NCI-H146 (cell line): ENCODE measurements at regions not wholly inside any gene's neighbourhood (a gene's known extent, or its start where the extent isn't known, plus 50 kb on each side); places are given as distances from the start of the nearest gene placed in this dataset.

Experiments
- DNase-seq: peaks from one replicate; lab custom pipeline; 2025; lab: John Stamatoyannopoulos, UW

DNA sequence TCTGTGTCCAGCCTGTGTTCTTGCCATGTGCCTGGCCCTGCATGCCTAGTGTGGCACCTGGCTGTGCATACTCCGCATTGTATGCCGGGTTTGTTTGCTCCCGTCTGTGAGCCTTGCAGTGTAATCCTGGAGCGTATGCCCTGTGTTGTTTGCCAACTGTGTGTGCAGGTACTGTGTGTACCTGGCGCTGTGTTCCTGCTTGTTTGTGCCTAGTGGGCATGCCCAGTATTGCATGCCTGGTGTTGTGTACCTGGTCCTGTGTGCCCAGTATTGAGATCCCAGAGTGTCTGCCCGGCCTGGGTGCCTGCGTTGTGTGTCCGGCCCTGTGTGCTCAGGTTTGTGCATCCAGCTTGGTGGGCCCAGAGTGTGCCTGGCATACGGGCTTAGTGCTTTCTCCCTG, 54.5 kb upstream of the CHRNA7 start:
- no peak for DNase-seq

DNA sequence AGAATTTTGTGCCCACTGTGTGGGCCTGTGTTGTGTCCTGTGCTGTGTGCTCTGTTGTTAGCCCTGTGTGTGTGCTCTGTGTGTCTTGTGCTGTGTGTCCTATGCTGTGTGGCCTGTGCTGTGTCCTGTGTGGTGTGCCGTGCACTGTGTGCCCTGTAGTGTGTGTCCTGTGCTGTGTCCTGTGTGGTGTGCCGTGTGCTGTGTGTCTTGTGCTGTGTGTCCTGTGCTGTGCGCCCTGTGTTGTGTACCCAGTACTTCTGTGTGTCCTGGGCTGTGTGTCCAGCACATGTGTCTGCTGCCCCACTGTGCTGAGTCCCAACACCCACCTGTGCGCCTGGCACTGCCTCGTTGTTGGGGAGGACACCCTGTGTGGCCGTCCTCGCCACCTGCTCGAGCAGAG, 53.2 kb upstream of the CHRNA7 start:
- no peak for DNase-seq

DNA sequence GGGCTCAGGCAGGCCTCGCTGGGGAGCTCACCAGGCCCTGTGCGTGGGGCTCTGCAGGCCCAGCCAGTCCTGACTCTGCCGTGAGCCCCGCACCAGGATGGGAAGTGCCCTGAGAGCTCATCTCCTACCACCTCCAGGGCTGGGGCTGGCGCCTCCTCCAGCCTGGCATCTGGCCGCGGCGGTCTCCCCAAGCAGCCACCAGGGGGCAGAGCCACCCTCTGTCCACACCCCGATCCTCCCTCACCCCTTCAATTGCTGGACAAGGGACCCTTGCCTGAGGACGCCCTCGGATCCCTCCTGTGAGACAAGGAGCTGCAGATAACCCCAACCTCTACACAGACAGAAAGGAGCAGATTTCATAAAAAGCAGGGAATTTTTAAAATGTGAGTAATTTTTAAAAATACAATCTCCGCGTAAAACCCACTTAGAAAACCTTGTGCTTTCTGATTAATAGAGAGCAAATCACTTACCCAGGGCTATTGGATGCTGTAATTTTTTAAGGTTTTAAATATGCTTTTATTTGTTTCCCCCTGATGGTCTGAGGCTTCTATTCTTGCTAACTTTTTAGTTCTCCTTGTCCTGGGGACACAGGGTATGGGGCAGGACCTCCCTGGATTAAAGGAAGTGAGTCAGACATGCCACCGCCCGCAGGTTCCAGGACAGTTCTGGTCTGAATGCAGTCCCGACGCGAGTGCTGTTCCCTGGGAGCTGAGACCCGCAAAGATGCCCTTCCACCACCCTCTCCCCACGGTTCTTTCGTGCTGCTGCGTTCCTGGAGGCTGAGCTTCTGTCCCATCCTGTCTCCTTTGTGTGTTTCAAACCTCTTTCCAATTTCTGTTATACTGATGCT, 52.3 kb upstream of the CHRNA7 start:
- DNase-seq, result no peak
